ENCODE measurements at regions not wholly inside any gene's neighbourhood (a gene's known extent, or its start where the extent isn't known, plus 50 kb on each side); places are given as distances from the start of the nearest gene placed in this dataset.

- H3K27me3 ChIP-seq (ENCODE audit: control insufficient read depth in 2 of 2, insufficient read depth in 2 of 2, low read length in 2 of 2): no peaks in the 10 kb centered on the region
- H3K4me1 Mint-ChIP-seq: no peaks in the 10 kb centered on the region
- peaks cover 0 to 2% (median 0%) of the 10 kb centered on the region in 11 donors for H3K9me3 Mint-ChIP-seq
- no peak for ATAC-seq
- no peak overlapping the region for H3K4me3 ChIP-seq (ENCODE audit: low read length)
- no peak overlapping the region for H3K27ac Mint-ChIP-seq
- no peak overlapping the region for H3K4me3 Mint-ChIP-seq
- H3K36me3 Mint-ChIP-seq: no peaks in the 10 kb centered on the region
- DNase-seq: no peak
- H3K4me1 ChIP-seq (ENCODE audit: control insufficient read depth in 2 of 2, insufficient read depth in 2 of 2, low read length in 2 of 2): no peaks in the 10 kb centered on the region
- intact Hi-C loops (cut with micrococcal nuclease): no loop called here
- no peaks in the 10 kb centered on the region for H3K9me3 ChIP-seq (ENCODE audit: control insufficient read depth in 2 of 3, low read length in 3 of 3)
- H3K27ac ChIP-seq (ENCODE audit: low read depth, low read length): no peak overlapping the region
- peaks cover 0 to 9% (median 6%) of the 10 kb centered on the region in 5 donors for H3K27me3 Mint-ChIP-seq
- H3K36me3 ChIP-seq (ENCODE audit: control insufficient read depth in 2 of 3, insufficient read depth in 3 of 3, low read length in 3 of 3): no peaks in the 10 kb centered on the region
- CTCF ChIA-PET: no interaction called here
- POLR2A ChIA-PET: no interaction called here
Measured at GRCh38 chr15:47395076-47395475, 322.2 kb upstream of the SEMA6D start.

DNA sequence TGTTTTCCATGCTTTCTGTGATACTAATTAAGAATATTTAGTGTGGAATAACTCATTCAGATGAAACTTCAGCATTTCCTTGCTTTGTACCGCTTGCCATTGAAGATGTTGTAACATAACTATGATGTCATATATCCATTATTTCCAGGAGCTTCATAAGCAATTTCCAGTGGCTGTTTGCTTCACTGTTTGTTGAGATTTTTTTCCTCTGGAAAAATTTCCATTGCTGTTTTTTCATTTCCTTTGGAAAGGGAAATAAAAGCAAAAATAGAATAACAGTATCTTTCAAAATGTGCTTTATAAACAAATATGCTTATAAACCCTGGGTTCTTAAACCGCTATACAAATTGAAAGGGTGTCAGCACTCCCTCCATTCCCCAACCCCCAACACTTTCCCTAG lies 319.6 kb upstream of the SEMA6D start:
- Histone ChIP-seq H3K27ac (ENCODE audit: low read depth, low read length) (no peak overlapping the region), H3K9me3 (ENCODE audit: control insufficient read depth in 2 of 3, low read length in 3 of 3) (no peaks in the 10 kb centered on the region), H3K4me3 (ENCODE audit: low read length) (no peak overlapping the region), H3K36me3 (ENCODE audit: control insufficient read depth in 2 of 3, insufficient read depth in 3 of 3, low read length in 3 of 3) (no peaks in the 10 kb centered on the region), H3K27me3 (ENCODE audit: control insufficient read depth in 2 of 2, insufficient read depth in 2 of 2, low read length in 2 of 2) (no peaks in the 10 kb centered on the region), H3K4me1 (ENCODE audit: control insufficient read depth in 2 of 2, insufficient read depth in 2 of 2, low read length in 2 of 2) (no peaks in the 10 kb centered on the region)
- no peaks in the 10 kb centered on the region for H3K4me1 Mint-ChIP-seq
- peaks cover 0 to 18% (median 5%) of the 10 kb centered on the region in 5 donors for H3K27me3 Mint-ChIP-seq
- H3K9me3 Mint-ChIP-seq: peaks cover 0 to 3% (median 0%) of the 10 kb centered on the region in 11 donors
- ChIA-PET POLR2A (no interaction called here), CTCF (no interaction called here)
- ATAC-seq (no peak), DNase-seq (no peak)
- intact Hi-C loops (cut with micrococcal nuclease): no loop called here
- no peak overlapping the region for H3K27ac Mint-ChIP-seq
- H3K4me3 Mint-ChIP-seq: no peak overlapping the region
- no peaks in the 10 kb centered on the region for H3K36me3 Mint-ChIP-seq

- Histone ChIP-seq H3K4me1 (ENCODE audit: control insufficient read depth in 2 of 2, insufficient read depth in 2 of 2, low read length in 2 of 2) (no peaks in the 10 kb centered on the region), H3K36me3 (ENCODE audit: control insufficient read depth in 2 of 3, insufficient read depth in 3 of 3, low read length in 3 of 3) (no peaks in the 10 kb centered on the region), H3K27me3 (ENCODE audit: control insufficient read depth in 2 of 2, insufficient read depth in 2 of 2, low read length in 2 of 2) (no peaks in the 10 kb centered on the region), H3K9me3 (ENCODE audit: control insufficient read depth in 2 of 3, low read length in 3 of 3) (no peaks in the 10 kb centered on the region), H3K4me3 (ENCODE audit: low read length) (no peak overlapping the region), H3K27ac (ENCODE audit: low read depth, low read length) (no peak overlapping the region)
- intact Hi-C loops (cut with micrococcal nuclease): no loop called here
- ChIA-PET CTCF (no interaction called here), POLR2A (no interaction called here)
- ATAC-seq: no peak
- no peak for DNase-seq
- Mint-ChIP-seq H3K27ac (no peak overlapping the region), H3K4me1 (no peaks in the 10 kb centered on the region), H3K27me3 (peaks cover 0 to 18% (median 5%) of the 10 kb centered on the region in 5 donors), H3K36me3 (no peaks in the 10 kb centered on the region), H3K9me3 (peaks cover 0 to 3% (median 0%) of the 10 kb centered on the region in 11 donors), H3K4me3 (no peak overlapping the region)
Measured at GRCh38 chr15:47398132-47398531, 319.2 kb upstream of the SEMA6D start.

DNA sequence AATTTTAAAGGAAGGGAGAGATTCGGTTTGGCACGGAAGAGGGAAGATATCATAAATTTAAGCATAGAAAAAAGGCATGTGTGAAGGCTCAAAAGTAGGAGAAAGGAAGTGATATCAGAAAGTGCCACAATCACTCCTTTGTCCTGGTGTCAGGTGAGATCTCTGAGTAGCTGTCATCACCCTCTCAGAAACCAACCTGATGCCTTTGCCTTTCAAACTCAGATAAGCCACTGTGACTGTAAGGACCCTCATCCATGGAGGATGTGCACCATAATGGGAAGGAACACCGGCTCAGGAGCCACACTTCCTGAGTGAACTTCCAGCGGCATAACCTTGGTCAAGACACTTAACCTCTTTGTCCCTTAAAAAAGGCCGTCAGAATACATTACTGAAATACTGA lies 318.7 kb upstream of the SEMA6D start:
- no peak overlapping the region for H3K4me3 ChIP-seq (ENCODE audit: low read length)
- no peak overlapping the region for H3K4me3 Mint-ChIP-seq
- H3K27me3 Mint-ChIP-seq: peaks cover 0 to 18% (median 6%) of the 10 kb centered on the region in 5 donors
- no peaks in the 10 kb centered on the region for H3K36me3 ChIP-seq (ENCODE audit: control insufficient read depth in 2 of 3, insufficient read depth in 3 of 3, low read length in 3 of 3)
- ATAC-seq (no peak), DNase-seq (no peak)
- intact Hi-C loops (cut with micrococcal nuclease): no loop called here
- no peaks in the 10 kb centered on the region for H3K4me1 ChIP-seq (ENCODE audit: control insufficient read depth in 2 of 2, insufficient read depth in 2 of 2, low read length in 2 of 2)
- no peak overlapping the region for H3K27ac Mint-ChIP-seq
- no peaks in the 10 kb centered on the region for H3K36me3 Mint-ChIP-seq
- POLR2A ChIA-PET: no interaction called here
- no peaks in the 10 kb centered on the region for H3K27me3 ChIP-seq (ENCODE audit: control insufficient read depth in 2 of 2, insufficient read depth in 2 of 2, low read length in 2 of 2)
- peaks cover 0 to 3% (median 0%) of the 10 kb centered on the region in 11 donors for H3K9me3 Mint-ChIP-seq
- CTCF ChIA-PET: no interaction called here
- no peaks in the 10 kb centered on the region for H3K9me3 ChIP-seq (ENCODE audit: control insufficient read depth in 2 of 3, low read length in 3 of 3)
- H3K4me1 Mint-ChIP-seq: no peaks in the 10 kb centered on the region
- no peak overlapping the region for H3K27ac ChIP-seq (ENCODE audit: low read depth, low read length)

DNA sequence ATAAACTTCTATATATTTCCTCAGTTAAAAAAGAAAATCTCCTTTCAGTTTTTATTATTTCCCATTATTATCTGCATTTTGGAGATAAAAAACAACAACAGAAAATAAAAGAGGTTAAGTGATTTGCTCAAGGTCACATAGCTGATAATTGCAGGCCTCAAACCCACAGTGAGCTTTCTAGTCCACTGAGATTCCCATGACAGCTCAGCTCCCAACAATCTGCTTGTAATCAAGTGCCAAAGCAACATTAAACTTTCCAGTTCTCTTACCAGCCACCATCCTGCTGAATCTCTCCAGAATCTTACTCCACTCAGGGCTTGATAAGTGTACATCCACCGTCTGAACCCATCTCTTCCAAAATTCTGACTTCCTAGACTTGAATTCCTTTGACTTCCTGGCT lies 318.2 kb upstream of the SEMA6D start:
- Mint-ChIP-seq H3K27ac (no peak overlapping the region), H3K9me3 (peaks cover 0 to 3% (median 0%) of the 10 kb centered on the region in 11 donors), H3K27me3 (peaks cover 0 to 18% (median 6%) of the 10 kb centered on the region in 5 donors), H3K36me3 (no peaks in the 10 kb centered on the region), H3K4me1 (no peaks in the 10 kb centered on the region), H3K4me3 (no peak overlapping the region)
- Histone ChIP-seq H3K4me1 (ENCODE audit: control insufficient read depth in 2 of 2, insufficient read depth in 2 of 2, low read length in 2 of 2) (no peaks in the 10 kb centered on the region), H3K4me3 (ENCODE audit: low read length) (no peak overlapping the region), H3K36me3 (ENCODE audit: control insufficient read depth in 2 of 3, insufficient read depth in 3 of 3, low read length in 3 of 3) (no peaks in the 10 kb centered on the region), H3K27ac (ENCODE audit: low read depth, low read length) (no peak overlapping the region), H3K9me3 (ENCODE audit: control insufficient read depth in 2 of 3, low read length in 3 of 3) (no peaks in the 10 kb centered on the region), H3K27me3 (ENCODE audit: control insufficient read depth in 2 of 2, insufficient read depth in 2 of 2, low read length in 2 of 2) (no peaks in the 10 kb centered on the region)
- CTCF ChIA-PET: no interaction called here
- POLR2A ChIA-PET: no interaction called here
- intact Hi-C loops (cut with micrococcal nuclease): no loop called here
- ATAC-seq: no peak
- no peak for DNase-seq

DNA sequence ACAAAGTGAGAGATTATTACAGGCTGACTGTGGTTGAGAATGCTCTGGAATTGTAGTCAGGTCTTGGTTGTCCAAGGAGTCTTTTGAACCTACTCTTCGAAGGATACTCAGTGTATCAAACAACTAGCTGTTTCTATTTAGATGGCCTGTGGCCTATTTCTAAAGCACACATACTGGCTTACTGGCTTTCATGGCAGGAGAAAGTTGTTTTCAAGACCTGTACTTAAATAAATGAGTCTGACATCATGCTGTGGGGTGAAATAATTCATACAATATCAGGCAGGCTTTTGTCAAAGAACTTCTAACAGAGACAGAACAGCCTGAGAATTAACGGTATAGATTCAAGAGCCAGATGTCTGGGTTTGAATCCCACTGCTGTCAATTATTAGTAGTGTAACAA lies 316.7 kb upstream of the SEMA6D start:
- no peak overlapping the region for H3K4me3 ChIP-seq (ENCODE audit: low read length)
- no peak overlapping the region for H3K27ac Mint-ChIP-seq
- H3K9me3 Mint-ChIP-seq: peaks cover 0 to 9% (median 3%) of the 10 kb centered on the region in 11 donors
- no peaks in the 10 kb centered on the region for H3K36me3 Mint-ChIP-seq
- ChIA-PET POLR2A (no interaction called here), CTCF (no interaction called here)
- DNase-seq (no peak), ATAC-seq (no peak)
- intact Hi-C loops (cut with micrococcal nuclease): no loop called here
- H3K27me3 ChIP-seq (ENCODE audit: control insufficient read depth in 2 of 2, insufficient read depth in 2 of 2, low read length in 2 of 2): no peaks in the 10 kb centered on the region
- H3K36me3 ChIP-seq (ENCODE audit: control insufficient read depth in 2 of 3, insufficient read depth in 3 of 3, low read length in 3 of 3): no peaks in the 10 kb centered on the region
- H3K4me1 ChIP-seq (ENCODE audit: control insufficient read depth in 2 of 2, insufficient read depth in 2 of 2, low read length in 2 of 2): no peaks in the 10 kb centered on the region
- no peak overlapping the region for H3K4me3 Mint-ChIP-seq
- peaks cover 0 to 24% (median 5%) of the 10 kb centered on the region in 5 donors for H3K27me3 Mint-ChIP-seq
- no peaks in the 10 kb centered on the region for H3K9me3 ChIP-seq (ENCODE audit: control insufficient read depth in 2 of 3, low read length in 3 of 3)
- no peaks in the 10 kb centered on the region for H3K4me1 Mint-ChIP-seq
- no peak overlapping the region for H3K27ac ChIP-seq (ENCODE audit: low read depth, low read length)

DNA sequence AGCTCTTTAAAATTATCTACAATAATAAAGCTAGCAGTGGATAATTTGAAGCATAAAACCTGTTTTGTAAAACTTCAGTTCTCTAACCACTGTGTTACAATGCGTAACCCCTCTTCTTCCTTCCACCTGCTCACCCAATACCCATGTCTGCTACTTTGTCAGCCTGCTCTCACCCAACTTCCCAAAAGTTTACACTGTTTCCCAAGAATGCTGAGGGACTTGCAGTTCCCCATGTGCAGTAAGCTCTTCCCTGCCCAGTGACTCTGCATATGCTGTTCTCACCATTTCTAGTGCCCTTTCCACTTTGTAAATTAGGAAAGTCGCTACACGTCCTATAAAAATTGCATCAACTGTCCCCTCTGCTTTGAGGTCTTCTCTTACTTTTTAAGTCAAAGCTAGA lies 315.9 kb upstream of the SEMA6D start:
- Mint-ChIP-seq H3K36me3 (no peaks in the 10 kb centered on the region), H3K9me3 (peaks cover 0 to 9% (median 3%) of the 10 kb centered on the region in 11 donors), H3K27ac (no peak overlapping the region), H3K4me1 (no peaks in the 10 kb centered on the region), H3K4me3 (no peak overlapping the region), H3K27me3 (peaks cover 0 to 21% (median 4%) of the 10 kb centered on the region in 5 donors)
- no peak overlapping the region for H3K27ac ChIP-seq (ENCODE audit: low read depth, low read length)
- no peaks in the 10 kb centered on the region for H3K9me3 ChIP-seq (ENCODE audit: control insufficient read depth in 2 of 3, low read length in 3 of 3)
- ChIA-PET POLR2A (no interaction called here), CTCF (no interaction called here)
- H3K4me1 ChIP-seq (ENCODE audit: control insufficient read depth in 2 of 2, insufficient read depth in 2 of 2, low read length in 2 of 2): no peaks in the 10 kb centered on the region
- H3K4me3 ChIP-seq (ENCODE audit: low read length): no peak overlapping the region
- no peaks in the 10 kb centered on the region for H3K27me3 ChIP-seq (ENCODE audit: control insufficient read depth in 2 of 2, insufficient read depth in 2 of 2, low read length in 2 of 2)
- no peak for ATAC-seq
- DNase-seq: no peak
- no peaks in the 10 kb centered on the region for H3K36me3 ChIP-seq (ENCODE audit: control insufficient read depth in 2 of 3, insufficient read depth in 3 of 3, low read length in 3 of 3)
- intact Hi-C loops (cut with micrococcal nuclease): no loop called here

Measured in naive thymus-derived CD4-positive, alpha-beta T cell (primary cell).